ENCODE measurements at regions not wholly inside any gene's neighbourhood (a gene's known extent, or its start where the extent isn't known, plus 50 kb on each side); places are given as distances from the start of the nearest gene placed in this dataset.

DNA sequence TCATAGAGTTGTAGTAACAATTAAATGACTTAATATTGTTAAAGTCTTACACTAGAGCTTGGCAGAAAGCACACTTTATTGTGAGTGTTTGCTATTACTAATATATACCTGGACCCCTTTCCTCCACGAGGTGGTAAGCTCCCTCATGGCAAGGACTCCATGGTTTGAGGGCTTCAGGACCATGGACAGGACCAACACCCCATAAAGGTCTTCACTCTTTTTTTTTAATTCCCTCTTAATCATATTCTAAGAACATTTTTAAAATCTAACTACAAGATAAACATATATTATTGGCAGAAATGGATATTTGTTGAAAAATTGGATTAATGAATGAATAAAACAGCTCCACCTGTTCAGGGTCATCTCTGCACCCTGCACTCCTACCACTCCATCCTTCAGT, 154.5 kb downstream of the CBLN1 start:
- DNase-seq (ENCODE audit: low spot score) = no peak

GRCh38 chr16:49121636-49122035, 160.0 kb downstream of the CBLN1 start:
- DNase-seq (ENCODE audit: low spot score) = no peak

DNA sequence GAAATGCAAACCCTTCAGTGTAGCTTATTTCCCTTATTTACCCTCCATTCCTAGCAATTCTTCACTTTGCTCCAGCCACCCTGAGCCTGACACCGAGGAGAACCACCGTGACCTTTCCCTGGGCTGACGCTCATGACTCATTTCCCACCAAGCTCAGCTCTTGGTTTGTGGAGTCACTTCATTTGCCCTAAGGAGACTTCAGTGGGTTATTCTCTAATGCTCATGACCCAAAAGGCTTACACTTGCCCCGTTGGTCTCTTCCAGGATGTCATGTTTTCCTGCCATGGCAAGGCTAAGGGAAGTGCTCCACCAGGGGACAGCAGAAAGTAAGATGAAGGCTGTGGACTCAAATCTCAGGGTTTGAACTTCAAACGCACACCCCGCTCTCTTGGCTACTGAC, 161.0 kb downstream of the CBLN1 start:
- no peak for DNase-seq (ENCODE audit: low spot score)

- DNase-seq (ENCODE audit: low spot score) = no peak
Measured at GRCh38 chr16:49116873-49117272, 164.8 kb downstream of the CBLN1 start.

- no peak for DNase-seq (ENCODE audit: low spot score)
Measured at GRCh38 chr16:49115956-49116355, 165.7 kb downstream of the CBLN1 start.

GRCh38 chr16:49112754-49113153, 168.9 kb downstream of the CBLN1 start:
- no peak for DNase-seq (ENCODE audit: low spot score)

DNA sequence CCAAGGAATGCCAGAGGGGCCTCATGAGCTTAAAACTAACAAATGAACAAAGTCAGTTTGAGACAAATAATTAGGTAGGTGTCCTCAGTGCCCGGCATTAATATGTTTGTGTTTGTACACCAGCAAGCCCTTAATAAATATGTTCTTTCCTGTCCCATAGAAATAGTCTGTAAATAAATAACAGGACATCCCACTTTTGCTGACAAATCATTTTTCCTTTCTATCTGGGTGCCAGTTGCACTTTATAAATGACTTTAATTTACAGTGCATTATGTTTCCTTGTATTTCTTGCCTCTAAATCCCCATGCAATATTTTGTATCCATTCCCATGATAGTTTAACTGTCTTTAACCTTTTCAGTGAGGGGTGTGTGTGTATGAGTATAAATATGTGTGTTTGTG, 170.3 kb downstream of the CBLN1 start:
- DNase-seq (ENCODE audit: low spot score) = no peak

DNA sequence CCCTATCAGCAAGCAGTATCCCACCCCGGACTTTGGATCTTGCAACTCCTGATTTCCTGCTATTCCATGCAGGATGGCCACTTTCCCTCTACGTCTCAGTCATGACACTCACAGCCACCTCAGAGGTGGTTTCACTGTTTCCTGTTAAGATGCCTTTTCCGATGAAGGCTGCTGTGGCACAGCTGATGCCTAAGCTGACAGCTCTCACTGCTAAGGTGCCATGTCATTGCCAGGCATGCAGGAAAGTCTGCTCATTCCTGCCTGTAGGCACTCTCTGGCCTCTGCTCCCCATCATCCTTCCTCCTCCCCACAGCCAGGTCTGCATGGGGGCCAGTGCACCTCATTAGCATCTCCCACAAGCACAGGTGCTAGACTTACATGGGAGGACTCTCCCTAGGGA, 173.0 kb downstream of the CBLN1 start:
- no peak for DNase-seq (ENCODE audit: low spot score)

- DNase-seq (ENCODE audit: low spot score) = no peak
Measured at GRCh38 chr16:49103298-49103697, 178.3 kb downstream of the CBLN1 start.

DNA sequence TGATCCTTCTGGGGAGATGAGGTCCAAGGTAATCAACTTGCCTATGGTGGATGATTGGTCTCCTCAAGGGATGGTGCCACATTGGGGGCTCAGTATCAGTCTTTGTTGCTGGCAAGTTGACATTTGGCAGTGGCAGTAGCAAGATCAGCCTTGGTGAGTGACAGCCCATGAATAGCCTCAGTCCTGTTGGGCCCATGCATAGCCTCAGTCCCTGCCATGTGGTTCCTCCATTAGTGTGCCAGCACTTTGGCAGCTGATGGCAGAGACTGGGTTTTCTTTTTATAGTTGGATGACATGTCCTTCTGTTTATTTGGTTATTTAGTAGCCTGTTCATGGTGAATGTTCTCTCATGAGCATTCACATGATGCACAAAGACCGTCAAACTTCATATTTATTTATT, 179.6 kb downstream of the CBLN1 start:
- DNase-seq (ENCODE audit: low spot score) = no peak

DNA sequence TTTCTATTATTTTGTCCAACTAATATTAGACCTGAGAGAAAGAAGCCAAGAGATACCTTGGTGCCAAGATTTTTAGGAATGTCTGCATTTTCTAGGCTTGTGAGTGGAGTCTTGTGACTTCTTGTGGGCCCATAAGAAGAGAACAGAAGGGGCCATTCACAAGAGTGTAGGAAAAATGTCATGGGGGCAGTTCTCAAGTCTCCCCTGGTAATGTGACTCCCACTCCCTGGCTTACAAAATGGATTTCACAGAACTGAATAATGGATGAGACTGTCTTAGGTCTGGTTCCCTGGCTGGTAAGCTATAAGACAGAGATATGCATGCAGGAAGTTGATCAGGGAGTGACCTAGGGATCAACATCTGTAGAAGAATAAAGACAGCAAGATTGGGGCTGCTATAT, 181.3 kb downstream of the CBLN1 start:
- no peak for DNase-seq (ENCODE audit: low spot score)

DNA sequence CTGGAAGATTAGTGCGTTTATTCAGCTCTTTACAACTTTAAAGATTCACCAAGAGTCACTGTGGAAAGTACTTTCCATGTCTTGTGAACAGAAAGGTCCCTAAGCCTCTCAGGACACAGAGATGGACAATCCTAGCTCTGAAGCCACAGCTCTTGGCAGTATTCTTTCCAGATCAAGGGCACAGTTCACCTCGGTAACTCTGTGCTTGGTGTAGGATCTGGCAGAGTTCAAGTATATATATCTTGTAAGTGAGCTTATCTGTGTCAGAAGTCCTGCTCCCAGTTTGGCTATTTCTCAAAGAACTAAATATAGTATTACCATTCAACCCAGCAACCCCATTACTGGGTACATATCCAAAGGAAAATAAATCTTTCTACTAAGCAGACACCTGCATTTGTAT, 183.7 kb downstream of the CBLN1 start:
- no peak for DNase-seq (ENCODE audit: low spot score)

DNA sequence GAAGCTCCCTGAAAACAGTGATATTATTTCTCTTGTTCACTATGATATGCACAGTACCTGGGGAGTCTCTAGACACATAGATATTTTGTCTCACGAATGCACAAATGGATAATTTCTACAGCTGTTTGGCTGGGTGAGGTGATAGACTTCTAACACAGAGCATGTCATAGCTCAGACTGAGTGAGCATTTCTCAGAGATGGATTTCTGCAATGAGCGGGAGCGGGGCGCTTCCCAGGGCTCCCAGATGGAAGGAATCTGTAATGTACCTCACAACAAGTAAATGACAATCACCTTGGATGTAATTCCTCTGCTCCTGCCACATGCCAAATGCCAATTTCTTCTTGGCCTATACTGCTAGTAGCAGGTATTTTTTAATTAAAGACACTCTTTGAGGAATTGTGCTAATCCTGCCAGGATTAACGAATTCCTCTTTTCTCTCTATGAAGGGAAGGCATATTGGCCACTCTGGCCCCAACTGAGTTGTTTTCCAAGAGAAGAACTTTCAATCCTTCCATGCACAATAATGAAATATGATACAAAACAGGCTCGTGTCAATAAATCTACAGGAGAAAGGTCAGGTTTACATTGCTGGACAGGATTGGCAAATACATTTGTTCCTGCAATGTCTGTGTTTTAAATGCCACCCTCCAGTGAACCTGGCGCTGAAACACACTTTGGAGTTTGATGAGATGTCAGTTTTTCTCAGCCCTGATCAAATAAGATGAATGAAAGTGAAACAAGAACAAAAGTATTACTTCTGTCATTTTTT, 185.3 kb downstream of the CBLN1 start:
- DNase-seq (ENCODE audit: low spot score) = no peak

- DNase-seq (ENCODE audit: low spot score) = no peak
Measured at GRCh38 chr16:49095539-49095938, 186.1 kb downstream of the CBLN1 start.

GRCh38 chr16:49094471-49094870, 187.2 kb downstream of the CBLN1 start:
- DNase-seq (ENCODE audit: low spot score) = no peak

DNA sequence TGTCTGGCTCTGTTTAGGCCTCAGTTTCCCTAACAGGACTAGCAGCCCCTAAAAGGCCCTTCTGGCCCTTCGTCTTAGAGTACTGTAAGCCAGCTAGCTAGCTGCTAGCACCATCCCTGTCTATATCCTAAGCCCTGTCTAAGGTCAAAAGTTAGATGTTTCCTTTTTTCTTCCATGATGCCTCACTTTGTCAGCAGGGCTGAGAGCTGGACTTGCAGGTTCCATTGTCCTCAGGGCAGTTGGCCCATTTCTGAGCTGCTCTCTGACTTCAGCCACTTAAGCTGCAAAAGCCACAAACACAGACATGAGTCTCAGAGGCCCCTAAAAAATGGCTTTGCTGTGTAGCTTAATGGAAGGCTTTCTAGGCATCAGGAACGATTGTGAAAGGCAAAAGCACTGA, 187.7 kb downstream of the CBLN1 start:
- DNase-seq (ENCODE audit: low spot score) = no peak

DNA sequence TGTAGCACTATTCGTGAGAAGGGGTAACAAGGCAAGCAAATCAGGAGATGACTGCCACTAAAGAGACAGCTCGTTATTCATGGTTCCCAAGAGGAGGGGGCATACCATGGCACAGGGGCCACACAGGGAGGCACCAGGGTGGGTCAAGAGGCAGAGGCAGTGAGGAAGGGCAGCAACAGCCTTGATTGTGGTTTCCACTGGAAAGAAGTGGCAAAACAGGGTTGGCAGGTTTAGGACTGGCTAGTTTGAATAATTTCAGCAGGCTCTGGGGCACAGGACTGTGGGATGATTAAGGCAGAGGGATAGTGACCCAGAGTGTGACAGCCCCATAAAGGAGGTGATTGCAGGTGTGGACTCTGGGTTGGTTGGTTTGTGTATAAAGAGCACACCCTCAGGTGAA, 188.9 kb downstream of the CBLN1 start:
- DNase-seq (ENCODE audit: low spot score) = no peak

DNA sequence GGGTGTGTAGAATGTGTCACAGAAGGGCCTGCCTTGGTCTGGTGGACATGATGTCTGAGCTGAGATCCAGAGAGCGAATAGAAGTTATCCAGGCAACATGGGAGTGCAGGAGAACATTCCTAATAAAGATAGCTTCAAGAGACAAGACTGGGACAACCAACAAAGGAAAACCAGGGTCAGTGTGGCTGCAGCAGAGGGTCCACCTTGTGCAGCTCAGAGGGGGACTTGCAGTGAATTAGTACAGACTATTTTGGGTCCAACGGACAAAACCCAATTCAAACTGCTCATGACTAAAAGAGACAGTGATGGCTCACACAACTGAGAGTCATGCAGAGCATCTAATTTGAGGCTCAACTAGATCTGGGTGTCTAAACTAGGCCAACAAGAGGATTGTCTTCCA, 192.1 kb downstream of the CBLN1 start:
- no peak for DNase-seq (ENCODE audit: low spot score)

DNA sequence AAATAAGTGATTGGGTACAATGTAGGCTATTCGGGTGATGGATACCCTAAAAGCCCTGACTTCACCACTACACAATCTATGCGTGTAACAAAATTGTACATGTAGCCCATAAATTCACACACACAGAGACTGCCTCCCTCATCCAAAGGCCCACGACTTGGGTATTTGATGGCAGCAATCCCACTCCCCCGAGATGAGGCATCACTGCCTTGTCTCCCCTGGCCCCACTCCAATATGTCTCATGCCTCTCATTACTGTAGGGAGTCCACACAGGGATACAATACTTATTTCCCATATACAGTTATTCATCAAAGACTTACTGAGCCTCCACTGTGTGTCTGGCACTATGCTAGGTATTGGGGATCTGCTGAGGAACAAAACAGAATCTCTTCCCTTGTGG, 192.6 kb downstream of the CBLN1 start:
- no peak for DNase-seq (ENCODE audit: low spot score)

DNA sequence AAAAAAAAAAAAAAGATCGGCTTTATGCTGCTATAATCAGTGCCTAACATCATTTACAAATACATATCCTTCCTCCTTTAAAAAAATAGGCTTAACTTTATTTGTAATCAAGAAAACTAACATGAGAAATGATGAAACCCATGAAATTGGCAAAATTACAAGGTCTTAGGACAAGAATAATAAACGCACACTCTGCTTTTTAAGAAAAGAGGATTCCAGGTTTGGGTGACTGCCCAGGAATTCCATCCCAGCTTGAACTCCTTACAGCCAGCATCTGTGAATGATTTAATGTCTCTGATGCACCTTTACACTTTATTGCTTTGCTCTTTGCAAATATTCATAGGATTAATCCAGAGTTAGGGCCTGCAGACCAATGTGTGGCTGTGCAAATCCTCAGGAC, 196.0 kb downstream of the CBLN1 start:
- DNase-seq (ENCODE audit: low spot score) = no peak

- DNase-seq (ENCODE audit: low spot score) = no peak
Measured at GRCh38 chr16:49084628-49085390, 196.8 kb downstream of the CBLN1 start.

GRCh38 chr16:49081554-49081953, 200.1 kb downstream of the CBLN1 start:
- DNase-seq (ENCODE audit: low spot score) = no peak

GRCh38 chr16:49081086-49081485, 200.6 kb downstream of the CBLN1 start:
- DNase-seq (ENCODE audit: low spot score) = no peak

- DNase-seq (ENCODE audit: low spot score) = no peak
Measured at GRCh38 chr16:49078571-49078970, 203.1 kb downstream of the CBLN1 start.

Data from AG08396 (cell line).